ENCODE measurements at regions not wholly inside any gene's neighbourhood (a gene's known extent, or its start where the extent isn't known, plus 50 kb on each side); places are given as distances from the start of the nearest gene placed in this dataset.

GRCh38 chr4:128660361-128661215 lies 148.9 kb upstream of the JADE1 start:
- TF ChIP-seq KDM4B (IDR thresholded peaks at IDR 0.05; ENCODE audit: borderline replicate concordance in 2 of 2, low read depth in 1 of 2) (no peak), CEBPZ (IDR thresholded peaks at IDR 0.05; ENCODE audit: borderline replicate concordance, low read depth, low read length) (no peak)
